ENCODE measurements at regions not wholly inside any gene's neighbourhood (a gene's known extent, or its start where the extent isn't known, plus 50 kb on each side); places are given as distances from the start of the nearest gene placed in this dataset.

- Histone ChIP-seq H3K9ac (ENCODE audit: low read length) (no peak overlapping the region), H3K9me3 (ENCODE audit: low read length) (no peaks in the 10 kb centered on the region), H3K27me3 (ENCODE audit: insufficient read depth, low read depth, low read length) (no peaks in the 10 kb centered on the region), H3K9me2 (ENCODE audit: insufficient read depth, low read length) (no peaks in the 10 kb centered on the region), H3K27ac (ENCODE audit: low read length) (no peak overlapping the region), H3K36me3 (ENCODE audit: insufficient read depth, low read length) (no peaks in the 10 kb centered on the region), H2AFZ (ENCODE audit: low read depth, low read length) (no peak overlapping the region), H3K4me3 (ENCODE audit: low read length) (no peak overlapping the region), H3K4me2 (ENCODE audit: low read length) (no peak overlapping the region), H4K20me1 (ENCODE audit: insufficient read depth) (no peaks in the 10 kb centered on the region), H3K79me2 (replicated peaks; ENCODE audit: insufficient read depth, low read length) (no peaks in the 10 kb centered on the region), H3F3A (ENCODE audit: insufficient read depth, low read length, poor library complexity, severe bottlenecking) (no peaks in the 10 kb centered on the region)
- no peak for TF ChIP-seq MXI1 (conservative IDR thresholded peaks at IDR 0.05; ENCODE audit: poor library complexity, severe bottlenecking)
- TF ChIP-seq RAD21 (conservative IDR thresholded peaks at IDR 0.05) = no peak
- TF ChIP-seq, protein P1, sequence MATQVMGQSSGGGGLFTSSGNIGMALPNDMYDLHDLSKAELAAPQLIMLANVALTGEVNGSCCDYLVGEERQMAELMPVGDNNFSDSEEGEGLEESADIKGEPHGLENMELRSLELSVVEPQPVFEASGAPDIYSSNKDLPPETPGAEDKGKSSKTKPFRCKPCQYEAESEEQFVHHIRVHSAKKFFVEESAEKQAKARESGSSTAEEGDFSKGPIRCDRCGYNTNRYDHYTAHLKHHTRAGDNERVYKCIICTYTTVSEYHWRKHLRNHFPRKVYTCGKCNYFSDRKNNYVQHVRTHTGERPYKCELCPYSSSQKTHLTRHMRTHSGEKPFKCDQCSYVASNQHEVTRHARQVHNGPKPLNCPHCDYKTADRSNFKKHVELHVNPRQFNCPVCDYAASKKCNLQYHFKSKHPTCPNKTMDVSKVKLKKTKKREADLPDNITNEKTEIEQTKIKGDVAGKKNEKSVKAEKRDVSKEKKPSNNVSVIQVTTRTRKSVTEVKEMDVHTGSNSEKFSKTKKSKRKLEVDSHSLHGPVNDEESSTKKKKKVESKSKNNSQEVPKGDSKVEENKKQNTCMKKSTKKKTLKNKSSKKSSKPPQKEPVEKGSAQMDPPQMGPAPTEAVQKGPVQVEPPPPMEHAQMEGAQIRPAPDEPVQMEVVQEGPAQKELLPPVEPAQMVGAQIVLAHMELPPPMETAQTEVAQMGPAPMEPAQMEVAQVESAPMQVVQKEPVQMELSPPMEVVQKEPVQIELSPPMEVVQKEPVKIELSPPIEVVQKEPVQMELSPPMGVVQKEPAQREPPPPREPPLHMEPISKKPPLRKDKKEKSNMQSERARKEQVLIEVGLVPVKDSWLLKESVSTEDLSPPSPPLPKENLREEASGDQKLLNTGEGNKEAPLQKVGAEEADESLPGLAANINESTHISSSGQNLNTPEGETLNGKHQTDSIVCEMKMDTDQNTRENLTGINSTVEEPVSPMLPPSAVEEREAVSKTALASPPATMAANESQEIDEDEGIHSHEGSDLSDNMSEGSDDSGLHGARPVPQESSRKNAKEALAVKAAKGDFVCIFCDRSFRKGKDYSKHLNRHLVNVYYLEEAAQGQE (IDR thresholded peaks at IDR 0.05; ENCODE audit: borderline replicate concordance) = no peak
- TF ChIP-seq TAF1 (IDR thresholded peaks at IDR 0.05; ENCODE audit: low read depth) = no peak
- no peak for TF ChIP-seq EZH2 (IDR thresholded peaks at IDR 0.05; ENCODE audit: borderline replicate concordance, insufficient read depth, low read length, poor library complexity, severe bottlenecking)
- no peak for TF ChIP-seq EP300 (conservative IDR thresholded peaks at IDR 0.05; ENCODE audit: poor library complexity, severe bottlenecking)
- TF ChIP-seq SMC3 (conservative IDR thresholded peaks at IDR 0.05; ENCODE audit: poor library complexity) = no peak
- TF ChIP-seq CTCF (IDR thresholded peaks at IDR 0.05; ENCODE audit: poor library complexity, severe bottlenecking) = no peak
- TF ChIP-seq POLR2AphosphoS5 (IDR thresholded peaks at IDR 0.05) = no peak
Measured at GRCh38 chr1:30011970-30012369, 711.4 kb downstream of the MATN1 start.

DNA sequence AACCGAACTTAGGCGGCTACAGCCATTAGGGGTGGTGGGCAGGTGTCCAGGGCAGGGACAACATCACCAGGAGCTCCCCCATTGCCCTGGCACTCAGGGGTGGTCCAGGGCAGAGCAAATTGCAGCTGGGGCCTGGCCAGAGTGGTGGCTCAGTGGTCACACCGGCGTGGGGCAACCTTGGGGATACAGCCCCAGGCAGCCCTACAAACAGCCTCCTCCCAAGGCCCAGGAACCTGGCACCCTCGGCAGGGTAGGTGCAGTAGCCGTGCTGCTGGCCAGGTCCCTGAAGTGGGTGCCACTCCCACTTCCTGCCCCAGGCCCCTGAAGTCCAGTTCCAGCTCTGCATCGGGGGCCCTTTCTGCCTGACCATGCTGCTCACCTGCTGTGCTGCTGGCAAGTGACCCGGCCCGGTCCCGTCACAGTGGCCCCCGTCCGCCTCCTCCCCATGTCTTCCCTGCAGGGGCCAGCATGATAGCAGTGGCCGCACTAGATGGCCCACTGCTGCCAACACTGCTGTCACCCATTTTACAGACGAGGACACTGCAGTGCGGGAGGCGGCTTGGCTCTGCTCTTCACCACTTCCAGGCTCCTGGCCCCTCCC lies 712.8 kb downstream of the MATN1 start:
- no peak overlapping the region for H3K27ac ChIP-seq (ENCODE audit: low read length)
- H3K79me2 ChIP-seq (replicated peaks; ENCODE audit: insufficient read depth, low read length) = no peaks in the 10 kb centered on the region
- no peaks in the 10 kb centered on the region for H3K27me3 ChIP-seq (ENCODE audit: insufficient read depth, low read depth, low read length)
- H3K9me3 ChIP-seq (ENCODE audit: low read length) = no peaks in the 10 kb centered on the region
- H3K4me2 ChIP-seq (ENCODE audit: low read length) = no peak overlapping the region
- H3K9ac ChIP-seq (ENCODE audit: low read length) = no peak overlapping the region
- H3K36me3 ChIP-seq (ENCODE audit: insufficient read depth, low read length) = no peaks in the 10 kb centered on the region
- H2AFZ ChIP-seq (ENCODE audit: low read depth, low read length) = no peak overlapping the region
- no peaks in the 10 kb centered on the region for H3F3A ChIP-seq (ENCODE audit: insufficient read depth, low read length, poor library complexity, severe bottlenecking)
- H3K4me3 ChIP-seq (ENCODE audit: low read length) = no peak overlapping the region
- H3K9me2 ChIP-seq (ENCODE audit: insufficient read depth, low read length) = no peaks in the 10 kb centered on the region
- TF ChIP-seq CTCF (IDR thresholded peaks at IDR 0.05; ENCODE audit: poor library complexity, severe bottlenecking) (no peak), MXI1 (conservative IDR thresholded peaks at IDR 0.05; ENCODE audit: poor library complexity, severe bottlenecking) (no peak), EZH2 (IDR thresholded peaks at IDR 0.05; ENCODE audit: borderline replicate concordance, insufficient read depth, low read length, poor library complexity, severe bottlenecking) (no peak), POLR2AphosphoS5 (IDR thresholded peaks at IDR 0.05) (no peak), EP300 (conservative IDR thresholded peaks at IDR 0.05; ENCODE audit: poor library complexity, severe bottlenecking) (no peak), RAD21 (conservative IDR thresholded peaks at IDR 0.05) (no peak), SMC3 (conservative IDR thresholded peaks at IDR 0.05; ENCODE audit: poor library complexity) (no peak), TAF1 (IDR thresholded peaks at IDR 0.05; ENCODE audit: low read depth) (no peak)
- TF ChIP-seq, protein P1 (IDR thresholded peaks at IDR 0.05; ENCODE audit: borderline replicate concordance) = no peak
- H4K20me1 ChIP-seq (ENCODE audit: insufficient read depth) = no peaks in the 10 kb centered on the region

Data from neural cell (in vitro differentiated cells).